AG09309 (cell line): ENCODE measurements at regions not wholly inside any gene's neighbourhood (a gene's known extent, or its start where the extent isn't known, plus 50 kb on each side); places are given as distances from the start of the nearest gene placed in this dataset.

Source experiments
- DNase-seq: peaks from one replicate; pipeline ENCODE4 v3.0.0-alpha.2; 2010; ENCODE audit warnings: low read depth
- H3K4me3 ChIP-seq: 2 replicates; pipeline ENCODE4 v1.5.1; 2011; ENCODE audit warnings: mild to moderate bottlenecking, low read depth, low read length, moderate library complexity; ENCODE audit not compliant: control insufficient read depth
- TF ChIP-seq, protein P1 (sequence below): IDR thresholded peaks from 2 replicates; pipeline ENCODE4 v1.5.1; 2011; ENCODE audit warnings: mild to moderate bottlenecking, low read depth, low read length, inconsistent platforms; ENCODE audit not compliant: insufficient read depth, control insufficient read depth; ENCODE audit errors: missing control alignments

DNA sequence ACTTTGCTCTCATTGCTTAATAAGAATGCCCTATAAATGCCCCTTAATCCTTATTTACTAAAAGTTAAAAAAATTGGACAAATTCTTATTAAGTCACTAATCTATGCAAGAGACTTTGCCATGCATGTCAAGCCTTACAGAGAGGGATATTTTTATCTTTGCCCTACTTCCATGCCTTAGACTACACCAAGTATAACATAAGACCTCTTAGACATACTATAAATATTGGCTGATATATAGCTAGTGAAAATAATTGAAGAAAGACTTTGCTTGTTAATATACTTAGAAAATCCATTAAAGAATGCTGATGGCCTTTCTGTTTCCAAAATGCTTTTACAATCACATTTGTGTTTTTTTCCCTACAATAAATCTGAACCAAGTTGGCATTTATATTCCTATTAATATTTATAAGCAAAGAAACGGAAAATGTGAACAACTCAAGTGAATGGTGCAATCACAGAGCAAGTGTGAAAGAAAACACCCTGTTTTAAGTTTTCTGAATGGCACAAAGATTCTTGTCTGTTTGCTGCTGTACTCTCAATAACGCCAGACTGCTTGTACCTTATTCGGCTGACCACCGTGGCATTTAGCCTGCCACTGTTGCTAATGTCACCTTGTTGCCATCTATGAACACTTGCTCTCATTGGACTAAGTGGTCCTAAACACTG, 105.0 kb downstream of the MC4R start:
- H3K4me3 ChIP-seq: no peak overlapping the region
- TF ChIP-seq, protein P1, sequence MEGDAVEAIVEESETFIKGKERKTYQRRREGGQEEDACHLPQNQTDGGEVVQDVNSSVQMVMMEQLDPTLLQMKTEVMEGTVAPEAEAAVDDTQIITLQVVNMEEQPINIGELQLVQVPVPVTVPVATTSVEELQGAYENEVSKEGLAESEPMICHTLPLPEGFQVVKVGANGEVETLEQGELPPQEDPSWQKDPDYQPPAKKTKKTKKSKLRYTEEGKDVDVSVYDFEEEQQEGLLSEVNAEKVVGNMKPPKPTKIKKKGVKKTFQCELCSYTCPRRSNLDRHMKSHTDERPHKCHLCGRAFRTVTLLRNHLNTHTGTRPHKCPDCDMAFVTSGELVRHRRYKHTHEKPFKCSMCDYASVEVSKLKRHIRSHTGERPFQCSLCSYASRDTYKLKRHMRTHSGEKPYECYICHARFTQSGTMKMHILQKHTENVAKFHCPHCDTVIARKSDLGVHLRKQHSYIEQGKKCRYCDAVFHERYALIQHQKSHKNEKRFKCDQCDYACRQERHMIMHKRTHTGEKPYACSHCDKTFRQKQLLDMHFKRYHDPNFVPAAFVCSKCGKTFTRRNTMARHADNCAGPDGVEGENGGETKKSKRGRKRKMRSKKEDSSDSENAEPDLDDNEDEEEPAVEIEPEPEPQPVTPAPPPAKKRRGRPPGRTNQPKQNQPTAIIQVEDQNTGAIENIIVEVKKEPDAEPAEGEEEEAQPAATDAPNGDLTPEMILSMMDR: no peak
- no peak for DNase-seq

DNA sequence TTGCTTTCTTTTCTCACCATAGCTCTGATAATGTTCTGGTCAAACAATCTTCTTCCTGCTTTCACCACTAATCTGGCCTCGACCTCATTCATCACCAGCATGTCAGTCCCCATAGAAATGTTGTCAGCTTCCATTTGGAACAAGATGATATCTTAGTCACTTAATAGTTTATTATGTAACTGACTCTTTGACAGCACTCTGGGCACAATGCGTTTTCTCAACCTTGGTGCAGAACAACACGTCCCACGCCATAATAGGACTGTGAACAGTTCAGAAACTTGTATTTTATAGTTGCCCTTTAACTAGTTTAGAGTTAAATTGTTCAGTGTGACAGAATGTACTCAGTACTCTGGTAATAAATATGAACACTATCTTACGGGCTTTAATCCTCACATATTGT, 106.0 kb downstream of the MC4R start:
- DNase-seq: no peak
- TF ChIP-seq, protein P1: no peak
- H3K4me3 ChIP-seq: no peak overlapping the region

DNA sequence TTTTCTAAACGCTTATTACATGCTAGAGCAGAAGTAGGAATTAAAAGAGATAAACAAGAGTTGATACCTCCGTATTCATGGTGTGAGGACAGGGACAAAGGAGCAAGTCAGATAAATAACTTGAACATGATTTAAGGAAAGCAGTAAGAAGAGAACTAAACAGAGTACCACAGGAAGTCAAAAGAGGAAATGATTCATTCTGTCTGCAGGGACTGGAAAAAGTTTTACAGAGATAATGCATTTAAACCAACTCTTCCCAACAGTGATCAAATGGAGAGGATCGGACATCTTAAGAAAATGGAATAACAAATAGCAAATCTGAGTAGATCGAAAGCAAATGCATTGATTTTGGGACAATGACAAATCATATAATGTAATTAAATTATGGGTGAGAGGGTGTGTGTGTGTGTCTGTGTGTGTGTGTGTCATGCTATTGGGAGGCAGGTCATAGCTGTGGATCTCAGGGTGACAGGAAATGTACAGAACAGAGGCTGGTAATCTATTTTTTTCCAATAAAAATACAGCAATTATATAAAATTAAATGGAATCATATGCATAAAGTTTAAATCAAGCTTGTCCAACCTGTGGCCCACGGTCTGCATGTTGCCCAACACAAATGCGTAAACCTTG, 113.4 kb downstream of the MC4R start:
- TF ChIP-seq, protein P1: no peak
- no peak for DNase-seq
- no peak overlapping the region for H3K4me3 ChIP-seq

DNA sequence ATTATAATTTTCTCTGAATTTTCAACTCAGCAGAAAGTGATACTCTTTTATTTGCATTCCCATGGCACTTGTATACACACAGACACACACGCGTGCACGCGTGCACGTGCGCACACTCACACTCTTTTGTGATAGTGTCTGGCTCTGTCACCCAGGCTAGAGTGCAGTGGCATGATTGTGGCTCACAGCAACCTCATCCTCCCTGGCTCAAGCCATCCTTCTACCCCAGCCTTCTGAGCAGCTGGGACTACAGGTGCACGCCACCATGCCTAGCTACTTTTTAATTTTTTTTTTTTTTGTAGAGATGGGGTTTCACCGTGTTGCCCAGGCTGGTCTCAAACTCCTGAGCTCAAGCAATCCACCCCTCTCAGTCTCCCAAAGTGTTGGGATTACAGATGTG, 123.2 kb downstream of the MC4R start:
- DNase-seq: no peak
- no peak overlapping the region for H3K4me3 ChIP-seq
- TF ChIP-seq, protein P1: no peak

DNA sequence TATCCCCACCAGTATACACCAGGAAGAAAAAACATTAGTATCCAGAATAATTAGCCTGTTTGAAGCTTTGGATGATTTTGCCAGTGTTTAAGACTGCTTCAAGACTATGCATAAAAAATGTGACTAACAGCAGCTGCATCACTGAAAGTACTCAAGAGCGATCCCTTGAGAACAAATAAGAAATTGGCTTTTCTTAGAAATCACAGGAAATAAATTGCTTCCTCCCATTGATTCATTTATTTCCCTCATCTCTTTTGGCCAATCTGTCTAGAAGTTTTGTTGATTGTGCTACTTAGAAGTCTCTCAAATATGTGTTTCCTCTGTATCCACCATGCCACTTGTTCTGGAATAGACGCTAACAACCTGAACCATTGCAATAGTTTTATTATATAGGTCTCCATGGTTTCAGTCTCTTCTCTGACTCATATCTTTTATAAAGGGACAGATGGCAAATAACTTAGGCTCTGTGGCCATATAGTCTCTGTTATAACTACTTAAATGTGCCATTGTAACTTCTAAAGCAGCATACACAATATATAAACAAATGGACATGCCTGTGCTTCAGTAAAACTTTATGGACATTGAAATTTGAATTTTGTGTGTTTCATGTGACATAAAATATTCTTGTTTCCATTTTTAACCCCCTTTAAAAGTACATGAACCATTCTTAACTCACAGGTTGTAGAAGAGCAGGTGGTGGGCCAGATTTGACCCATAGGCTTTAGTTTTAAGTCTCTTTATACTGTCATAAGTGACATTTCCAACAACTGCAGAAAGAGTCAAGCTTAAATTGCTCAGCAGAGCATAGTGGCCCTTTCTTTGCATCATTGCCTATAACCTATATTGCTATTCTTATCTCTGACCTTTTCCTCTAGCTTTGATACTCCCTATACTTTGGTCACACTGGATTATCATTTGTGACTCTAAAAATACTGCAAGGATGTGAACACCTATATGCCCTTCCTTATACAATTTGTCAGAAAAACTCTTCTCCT, 123.9 kb downstream of the MC4R start:
- H3K4me3 ChIP-seq: no peak overlapping the region
- TF ChIP-seq, protein P1: no peak
- DNase-seq: no peak

DNA sequence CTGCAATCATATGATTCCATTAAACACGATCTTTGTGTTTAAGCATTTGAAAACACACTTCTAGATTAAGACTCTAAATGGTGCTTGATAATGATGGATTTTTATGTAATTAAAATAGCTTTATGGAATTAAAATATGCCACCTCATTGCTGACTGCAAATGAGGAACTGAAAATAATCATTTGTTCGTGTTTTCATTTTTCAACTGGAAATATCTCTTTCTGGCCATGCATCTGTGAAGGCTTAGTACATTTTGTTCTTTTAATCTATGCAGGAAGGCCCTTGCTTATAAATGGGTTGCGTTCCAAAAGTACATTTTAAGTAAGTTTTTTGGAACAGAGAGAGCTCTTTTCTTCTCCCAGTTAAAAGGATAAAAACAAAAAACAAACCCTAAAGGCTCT, 125.5 kb downstream of the MC4R start:
- DNase-seq: no peak
- H3K4me3 ChIP-seq: no peak overlapping the region
- TF ChIP-seq, protein P1: no peak
